ENCODE measurements at regions not wholly inside any gene's neighbourhood (a gene's known extent, or its start where the extent isn't known, plus 50 kb on each side); places are given as distances from the start of the nearest gene placed in this dataset.

DNA sequence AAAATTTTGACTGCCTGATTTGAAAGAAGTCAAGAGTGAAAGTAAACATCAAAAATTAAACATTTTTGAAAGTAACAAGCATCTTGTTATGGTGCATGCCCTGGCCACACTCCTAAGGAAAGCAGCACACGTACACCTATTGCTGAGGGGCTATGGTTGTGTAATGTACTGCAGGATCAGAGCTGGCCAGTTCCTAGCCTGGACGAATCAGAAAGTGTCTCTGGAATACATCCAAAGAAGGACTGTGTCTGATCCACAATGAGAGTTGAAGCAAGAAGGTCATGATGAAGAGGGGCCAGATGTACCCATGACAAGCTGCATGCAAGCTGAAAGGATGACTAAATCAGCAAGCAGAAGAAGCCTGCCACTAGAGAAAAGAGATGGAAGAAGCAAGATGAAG lies 618.2 kb downstream of the TLE1 start:
- TF ChIP-seq, protein P1, sequence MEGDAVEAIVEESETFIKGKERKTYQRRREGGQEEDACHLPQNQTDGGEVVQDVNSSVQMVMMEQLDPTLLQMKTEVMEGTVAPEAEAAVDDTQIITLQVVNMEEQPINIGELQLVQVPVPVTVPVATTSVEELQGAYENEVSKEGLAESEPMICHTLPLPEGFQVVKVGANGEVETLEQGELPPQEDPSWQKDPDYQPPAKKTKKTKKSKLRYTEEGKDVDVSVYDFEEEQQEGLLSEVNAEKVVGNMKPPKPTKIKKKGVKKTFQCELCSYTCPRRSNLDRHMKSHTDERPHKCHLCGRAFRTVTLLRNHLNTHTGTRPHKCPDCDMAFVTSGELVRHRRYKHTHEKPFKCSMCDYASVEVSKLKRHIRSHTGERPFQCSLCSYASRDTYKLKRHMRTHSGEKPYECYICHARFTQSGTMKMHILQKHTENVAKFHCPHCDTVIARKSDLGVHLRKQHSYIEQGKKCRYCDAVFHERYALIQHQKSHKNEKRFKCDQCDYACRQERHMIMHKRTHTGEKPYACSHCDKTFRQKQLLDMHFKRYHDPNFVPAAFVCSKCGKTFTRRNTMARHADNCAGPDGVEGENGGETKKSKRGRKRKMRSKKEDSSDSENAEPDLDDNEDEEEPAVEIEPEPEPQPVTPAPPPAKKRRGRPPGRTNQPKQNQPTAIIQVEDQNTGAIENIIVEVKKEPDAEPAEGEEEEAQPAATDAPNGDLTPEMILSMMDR (conservative IDR thresholded peaks at IDR 0.05): no peak
- TF ChIP-seq EZH2 (IDR thresholded peaks at IDR 0.05; ENCODE audit: low read depth): no peak
